Fibroblast of the aortic adventitia (primary cell): ENCODE measurements at regions not wholly inside any gene's neighbourhood (a gene's known extent, or its start where the extent isn't known, plus 50 kb on each side); places are given as distances from the start of the nearest gene placed in this dataset.

Experiments
- DNase-seq: peaks from one replicate; pipeline ENCODE4 v3.0.0-alpha.2; 2010; ENCODE audit warnings: low read depth
- H3K4me3 ChIP-seq: 2 replicates; pipeline ENCODE4 v1.5.1; 2011; ENCODE audit warnings: low read depth, mild to moderate bottlenecking, control low read depth, low read length, moderate library complexity
- CTCF ChIP-seq: IDR thresholded peaks from 2 replicates; pipeline ENCODE4 v1.5.1; 2011; ENCODE audit warnings: mild to moderate bottlenecking, low read length, control low read depth, inconsistent platforms; ENCODE audit not compliant: insufficient read depth

DNA sequence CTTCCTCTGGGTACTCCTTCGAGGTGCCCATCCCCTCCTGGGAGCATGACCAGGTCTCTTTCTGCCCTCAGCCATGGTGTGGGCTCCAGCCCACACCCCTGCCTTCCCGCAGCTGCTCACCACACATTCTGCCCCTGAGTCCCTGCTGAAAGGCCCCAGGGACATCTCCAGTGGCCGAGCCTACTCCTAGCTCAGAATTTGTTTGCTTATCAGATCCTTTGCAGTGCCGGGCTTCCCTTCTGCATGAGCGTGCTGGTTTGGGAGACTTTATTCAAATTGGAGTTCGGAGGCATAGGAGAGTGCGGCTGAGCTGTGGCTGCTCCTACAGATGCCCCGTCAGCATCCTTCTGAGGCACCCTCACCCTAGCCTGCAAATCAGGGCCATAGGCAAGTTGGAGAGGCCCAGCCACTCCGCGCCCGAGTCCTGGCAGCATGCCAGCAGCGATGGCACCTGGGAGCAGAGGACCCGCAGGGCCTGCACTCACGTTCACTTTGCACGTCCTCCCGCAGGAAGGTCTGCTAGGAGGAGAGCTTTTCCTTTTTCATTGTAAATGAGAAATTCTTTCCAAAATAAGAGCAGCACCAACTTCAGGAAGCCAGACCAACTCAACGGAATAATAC lies 327.3 kb downstream of the QKI start:
- H3K4me3 ChIP-seq, result no peak overlapping the region
- no peak for DNase-seq
- no peak for TF ChIP-seq CTCF

DNA sequence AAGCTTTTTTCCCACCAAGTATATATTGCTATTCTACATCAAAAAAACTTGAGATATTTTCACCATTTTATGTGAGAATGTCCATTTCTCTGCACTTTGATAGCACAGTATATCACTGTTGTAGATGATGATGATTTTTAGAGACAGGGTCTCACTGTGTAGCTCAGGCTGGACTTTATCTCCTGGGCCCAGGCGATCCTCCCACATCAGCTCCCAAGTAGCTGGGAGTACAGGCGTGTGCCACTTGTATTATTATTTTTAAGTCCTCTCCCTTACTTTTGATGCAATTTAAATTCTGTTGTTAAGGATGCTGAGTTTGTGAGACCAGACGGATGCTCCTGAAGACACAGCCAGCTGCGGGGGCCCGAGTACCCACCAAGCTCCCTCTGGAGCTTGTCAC lies 326.8 kb downstream of the QKI start:
- H3K4me3 ChIP-seq, result no peak overlapping the region
- no peak for DNase-seq
- TF ChIP-seq CTCF, result no peak

DNA sequence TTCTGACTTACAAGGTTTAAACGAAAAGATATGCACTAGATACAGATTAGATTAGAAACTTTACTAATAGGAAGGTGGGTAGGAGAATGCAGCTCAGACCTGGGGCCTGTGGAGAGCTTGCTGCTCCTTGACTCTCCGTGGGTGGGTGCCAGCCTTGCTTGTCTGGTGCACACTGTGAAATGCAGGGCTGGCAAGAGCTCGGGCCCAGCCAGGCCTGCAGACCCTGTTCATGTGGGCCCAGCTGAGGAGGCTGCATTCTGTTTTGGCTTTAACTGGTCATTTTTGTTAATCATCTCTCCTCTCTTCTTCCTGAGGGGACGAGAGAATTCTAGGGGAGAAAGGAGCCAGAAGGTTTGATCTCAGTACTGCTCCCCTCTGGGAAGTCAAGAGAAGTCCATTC lies 325.4 kb downstream of the QKI start:
- TF ChIP-seq CTCF, result no peak
- DNase-seq, result no peak

DNA sequence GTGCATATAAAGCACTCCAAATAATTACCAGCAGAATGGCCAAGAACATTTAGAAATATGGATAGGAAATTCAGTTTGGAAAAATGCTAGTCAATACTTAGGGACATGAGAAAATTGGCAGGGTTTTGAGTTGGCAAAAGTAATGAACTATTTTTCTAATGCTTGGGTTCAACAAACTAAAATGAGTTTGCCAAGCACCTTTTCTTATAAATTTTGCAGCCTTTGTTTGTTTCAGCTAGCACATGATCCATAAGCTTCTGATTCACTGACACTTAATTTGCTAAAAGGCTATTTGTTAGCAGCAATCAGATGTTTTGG lies 324.8 kb downstream of the QKI start:
- no peak for TF ChIP-seq CTCF
- H3K4me3 ChIP-seq, result no peak overlapping the region
- no peak for DNase-seq

More for the DNA sequence above, 325.4 kb downstream of the QKI start:
- no peak overlapping the region for H3K4me3 ChIP-seq

DNA sequence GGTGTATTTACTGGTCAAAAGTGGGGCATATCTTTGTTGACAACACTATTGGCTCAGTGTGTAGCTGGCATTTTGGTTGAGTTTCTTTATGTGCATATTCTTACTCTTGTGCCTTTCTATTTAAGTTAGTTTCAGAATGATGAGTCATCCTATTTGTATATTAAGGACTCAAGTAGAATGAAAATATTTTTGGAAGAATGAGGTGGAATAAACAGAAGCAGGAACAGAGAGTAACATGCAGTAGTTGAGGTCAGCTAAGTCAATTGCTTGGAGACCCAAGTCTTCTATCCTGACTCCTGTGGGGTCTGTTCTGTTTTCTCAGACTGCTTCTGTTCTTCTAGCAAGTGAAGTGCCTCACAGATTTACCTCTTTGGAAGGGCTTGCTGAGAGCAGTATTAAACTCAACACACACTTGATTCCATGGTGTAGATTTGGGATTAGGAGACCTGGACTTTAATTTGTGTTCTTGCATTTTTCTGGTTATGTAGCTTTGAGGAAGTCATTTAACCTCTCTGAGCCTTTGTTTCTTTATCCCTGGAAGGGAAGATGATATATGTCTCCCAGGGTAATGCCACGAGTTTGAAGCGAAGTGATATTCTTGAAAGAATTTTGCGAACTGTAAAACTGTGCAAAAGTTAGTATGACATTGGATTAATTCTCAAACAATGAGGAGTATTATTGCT lies 324.3 kb downstream of the QKI start:
- TF ChIP-seq CTCF, result no peak
- no peak overlapping the region for H3K4me3 ChIP-seq
- DNase-seq, result no peak

DNA sequence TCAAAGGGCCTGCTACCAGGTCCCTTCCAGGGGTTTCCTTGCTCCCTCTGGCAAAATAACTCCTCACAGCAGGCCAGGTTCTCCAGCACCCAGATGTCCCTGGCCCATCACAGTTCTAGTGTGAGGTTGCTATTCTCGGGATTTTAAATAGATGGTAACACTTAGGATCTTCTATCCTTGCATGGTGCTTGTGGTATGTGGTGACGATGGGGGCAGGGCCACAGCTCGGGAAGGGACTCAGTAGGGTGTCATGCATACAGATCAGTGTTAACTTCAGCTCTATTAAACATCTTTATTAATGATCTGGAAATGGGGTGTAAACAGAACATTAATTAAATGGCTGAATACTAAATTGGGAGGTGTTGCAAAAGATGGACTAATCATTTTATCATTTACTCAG lies 323.8 kb downstream of the QKI start:
- TF ChIP-seq CTCF, result no peak
- DNase-seq, result no peak

DNA sequence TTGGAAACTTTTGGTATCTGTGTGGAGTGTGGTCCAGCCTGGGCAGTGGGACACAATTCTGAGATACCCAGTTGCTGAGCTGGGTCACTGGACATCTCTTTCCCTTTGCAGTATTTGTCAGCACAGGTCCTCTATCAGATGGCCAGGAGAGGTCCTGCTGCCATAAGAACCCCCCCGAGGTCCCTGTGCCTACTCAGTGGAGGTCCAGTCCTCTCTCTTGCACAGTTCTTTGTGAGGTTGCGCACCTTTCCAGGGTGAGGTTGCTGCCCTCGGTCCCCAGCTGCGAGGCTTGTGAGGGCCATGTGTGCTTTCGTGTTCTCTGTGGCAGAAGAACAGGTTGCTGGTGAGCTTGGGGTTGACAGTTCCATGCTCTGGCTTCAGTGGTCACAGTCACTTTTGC lies 320.6 kb downstream of the QKI start:
- no peak for DNase-seq
- TF ChIP-seq CTCF, result no peak

More for the DNA sequence above, 323.8 kb downstream of the QKI start:
- no peak overlapping the region for H3K4me3 ChIP-seq

More for the DNA sequence above, 320.6 kb downstream of the QKI start:
- H3K4me3 ChIP-seq, result no peak overlapping the region
